Forelimb muscle (tissue), 1 donor: ENCODE measurements at regions not wholly inside any gene's neighbourhood (a gene's known extent, or its start where the extent isn't known, plus 50 kb on each side); places are given as distances from the start of the nearest gene placed in this dataset.

Experiments used
- DNase-seq: peaks from one replicate; pipeline ENCODE4 v3.0.0-alpha.2; 2013; ENCODE audit warnings: low read depth

DNA sequence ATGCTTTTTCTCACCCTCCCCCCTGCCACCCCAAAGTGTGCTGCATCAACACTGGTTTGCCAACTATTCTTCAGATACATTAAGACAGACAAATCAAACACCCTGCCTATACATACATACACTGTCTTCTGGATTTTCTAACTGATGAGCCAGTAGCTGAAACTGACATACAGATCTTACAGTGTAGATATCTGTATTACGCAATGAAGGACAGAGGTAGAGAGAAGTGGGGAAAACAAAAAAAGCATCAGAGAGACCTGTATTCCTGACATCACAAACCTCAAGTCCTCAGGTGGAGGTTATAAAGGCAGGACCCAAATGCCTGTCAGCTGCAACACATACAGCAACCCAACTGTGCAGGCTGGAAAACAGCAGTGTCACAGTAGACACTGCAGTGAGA lies 535.4 kb downstream of the HACE1 start:
- DNase-seq: no peak

DNA sequence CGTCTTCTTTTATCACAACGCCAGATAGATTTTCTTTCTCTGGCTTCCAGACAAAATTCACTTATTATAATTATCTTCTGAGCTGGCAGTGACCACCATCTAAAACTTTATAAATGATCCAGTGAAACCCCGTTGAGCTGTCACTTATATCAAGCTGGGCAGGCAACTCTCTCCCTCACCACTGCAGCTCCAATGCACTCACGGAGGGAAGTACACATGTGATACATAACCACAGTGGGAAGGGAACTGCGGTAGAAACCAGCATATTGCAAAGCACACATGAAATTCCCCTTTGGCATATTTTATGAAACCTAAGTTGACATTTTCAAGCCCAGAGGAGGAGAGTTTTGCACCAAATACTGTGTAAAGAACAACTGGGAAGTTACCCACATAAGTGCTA lies 536.9 kb downstream of the HACE1 start:
- DNase-seq: no peak

DNA sequence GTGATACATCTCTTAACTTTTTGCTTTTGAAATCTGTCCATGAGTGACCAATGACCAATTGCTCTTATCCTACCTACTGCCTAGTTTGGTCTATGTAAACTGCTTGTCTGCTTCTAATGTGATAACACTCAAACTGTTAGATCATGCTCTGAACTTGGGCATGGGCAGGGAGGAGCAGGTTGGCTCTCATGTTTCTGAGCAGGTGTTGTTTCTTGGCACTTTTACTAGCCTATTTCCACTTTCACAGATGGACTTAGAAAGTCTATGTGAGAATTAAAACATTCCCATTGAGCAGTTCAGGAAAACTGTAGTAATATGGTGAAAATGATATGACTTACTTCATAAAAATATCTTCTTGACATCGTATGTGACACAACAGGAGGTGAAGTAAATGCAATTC lies 538.4 kb downstream of the HACE1 start:
- no peak for DNase-seq

GRCh38 chr6:104320896-104321295 lies 538.8 kb downstream of the HACE1 start:
- DNase-seq: no peak

DNA sequence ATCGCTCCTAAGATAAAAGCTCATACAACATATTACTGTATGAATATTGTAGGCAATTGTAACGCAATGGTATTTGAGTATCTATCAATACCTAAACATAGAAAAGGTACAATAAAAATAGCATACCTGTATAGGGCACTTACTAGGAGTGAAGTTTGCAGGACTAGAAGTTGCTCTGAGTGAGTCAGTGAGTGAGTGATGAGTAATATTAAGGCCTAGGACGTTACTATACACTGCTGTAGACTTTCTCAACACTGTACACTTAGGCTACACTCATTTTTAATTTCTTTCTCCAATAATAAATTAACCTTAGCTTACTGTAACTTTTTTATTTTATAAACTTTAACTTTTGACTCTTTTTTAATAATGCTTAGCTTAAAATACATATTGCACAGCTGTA lies 546.9 kb downstream of the HACE1 start:
- no peak for DNase-seq

DNA sequence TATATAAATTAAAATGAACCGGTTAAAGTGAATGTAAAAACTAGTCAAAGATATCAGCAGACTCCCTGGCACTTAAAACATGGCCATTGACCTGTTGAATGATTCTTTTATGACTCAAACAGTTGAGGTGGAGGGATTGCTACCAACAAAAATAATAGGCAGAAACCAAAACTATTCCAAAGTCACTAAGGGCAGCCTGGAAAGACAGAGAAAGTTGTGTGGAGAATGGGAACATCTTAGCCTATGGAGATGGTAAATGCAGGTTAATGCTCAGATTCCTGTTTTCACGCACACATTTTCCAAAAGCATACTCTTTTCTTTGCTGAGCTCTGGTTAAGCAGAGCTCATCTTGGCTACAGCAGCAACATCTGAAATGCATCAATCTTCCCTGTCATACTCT lies 553.5 kb downstream of the HACE1 start:
- no peak for DNase-seq

- no peak for DNase-seq
Measured at GRCh38 chr6:104305206-104305605, 554.5 kb downstream of the HACE1 start.

DNA sequence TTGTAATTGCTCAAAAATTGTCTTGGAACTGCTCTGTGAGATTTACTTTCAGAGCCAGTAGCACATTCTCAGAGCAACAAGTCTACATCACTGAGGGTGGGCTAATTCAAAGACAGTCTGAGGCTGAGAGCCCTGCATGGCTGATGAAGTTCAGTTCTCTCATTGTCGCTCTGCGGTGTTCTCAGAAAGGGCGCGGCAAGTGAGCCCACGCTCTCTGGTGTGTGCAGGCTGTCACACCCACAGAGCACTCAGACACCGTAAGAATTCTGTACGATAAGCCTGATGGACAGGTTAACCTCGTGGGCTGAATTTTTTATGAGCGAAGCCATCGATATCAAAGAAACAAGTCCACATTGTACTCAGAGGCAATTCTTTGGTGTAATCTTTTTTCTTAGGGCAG lies 557.8 kb downstream of the HACE1 start:
- DNase-seq: no peak

DNA sequence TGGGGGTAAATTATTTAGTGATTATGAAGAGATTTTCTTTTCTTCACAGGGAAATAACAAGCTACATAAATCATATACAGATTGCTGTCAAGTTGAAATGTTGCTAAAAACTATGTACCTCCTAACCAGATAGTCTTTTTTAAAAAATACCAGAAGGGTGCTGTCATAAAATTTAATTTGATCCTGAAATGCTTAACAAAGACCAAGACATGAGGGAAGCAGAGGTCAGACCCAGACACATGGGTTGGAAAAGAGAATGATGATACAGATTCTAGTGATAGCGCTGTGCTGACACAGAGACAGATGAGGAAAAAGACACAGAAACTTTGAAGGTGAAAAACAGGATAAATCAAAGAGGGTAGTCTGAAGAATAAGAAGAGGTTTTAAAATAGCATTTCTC lies 573.1 kb downstream of the HACE1 start:
- no peak for DNase-seq

GRCh38 chr6:104284872-104285271 lies 574.8 kb downstream of the HACE1 start:
- no peak for DNase-seq

DNA sequence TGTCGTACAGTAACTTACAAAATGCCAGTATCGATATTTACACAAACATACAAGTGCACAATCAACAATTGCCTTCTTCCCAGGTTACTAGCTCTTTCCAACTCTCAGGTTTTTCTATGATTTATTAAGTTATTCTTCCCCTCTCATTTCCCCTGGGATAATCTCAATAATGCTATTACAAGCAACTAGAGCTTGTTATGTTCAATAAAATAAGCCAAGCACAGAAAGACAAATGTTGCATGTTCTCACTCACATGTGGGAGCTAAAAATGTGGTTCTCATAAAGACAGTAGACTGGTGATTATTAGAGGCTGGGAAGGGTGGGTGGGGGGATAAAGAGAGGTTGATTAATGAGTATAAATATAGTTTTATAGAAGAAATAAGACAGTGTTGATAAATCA lies 577.1 kb downstream of the HACE1 start:
- no peak for DNase-seq

DNA sequence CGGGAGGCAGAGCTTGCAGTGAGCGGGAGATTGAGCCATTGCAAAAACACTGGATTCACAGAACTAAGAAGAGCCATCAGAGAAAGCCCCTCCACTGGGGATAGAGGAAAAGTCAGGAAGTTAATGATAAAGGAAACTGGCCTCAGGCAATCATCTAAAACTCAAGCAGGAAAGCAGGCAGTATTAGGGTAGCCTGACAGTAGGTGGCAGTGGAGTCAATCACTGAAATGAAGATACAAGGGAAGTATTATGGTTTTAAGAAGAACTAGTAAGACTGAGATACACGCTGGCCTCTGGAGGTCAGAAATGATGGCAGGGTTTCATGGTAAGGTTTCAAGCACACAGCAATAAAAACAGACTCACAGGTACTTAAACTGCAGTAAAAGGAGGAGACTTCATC lies 578.3 kb downstream of the HACE1 start:
- DNase-seq: no peak

GRCh38 chr6:104268389-104268788 lies 591.3 kb downstream of the HACE1 start:
- DNase-seq: no peak

DNA sequence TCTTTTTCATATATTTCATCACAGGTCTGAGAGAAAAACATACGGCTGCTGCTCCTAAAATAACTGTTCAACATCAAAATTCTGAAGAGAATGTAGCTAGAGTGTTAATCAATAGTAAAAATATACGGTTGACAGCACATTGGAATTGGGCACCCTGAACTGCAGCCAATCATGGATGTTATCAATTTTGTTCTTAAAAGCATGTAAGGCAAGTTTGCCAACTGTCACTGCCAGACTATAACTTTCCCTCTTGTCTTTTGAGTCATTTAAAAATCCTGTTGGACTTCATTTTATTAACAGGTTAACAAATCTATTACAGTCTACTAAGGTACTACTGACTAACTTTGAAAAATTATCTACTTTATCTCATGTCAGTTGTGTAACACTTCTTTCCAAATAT lies 592.8 kb downstream of the HACE1 start:
- DNase-seq: no peak

- DNase-seq: no peak
Measured at GRCh38 chr6:104256646-104257045, 603.1 kb downstream of the HACE1 start.

- DNase-seq: no peak
Measured at GRCh38 chr6:104253236-104253635, 606.5 kb downstream of the HACE1 start.

GRCh38 chr6:104252276-104252675 lies 607.4 kb downstream of the HACE1 start:
- no peak for DNase-seq

DNA sequence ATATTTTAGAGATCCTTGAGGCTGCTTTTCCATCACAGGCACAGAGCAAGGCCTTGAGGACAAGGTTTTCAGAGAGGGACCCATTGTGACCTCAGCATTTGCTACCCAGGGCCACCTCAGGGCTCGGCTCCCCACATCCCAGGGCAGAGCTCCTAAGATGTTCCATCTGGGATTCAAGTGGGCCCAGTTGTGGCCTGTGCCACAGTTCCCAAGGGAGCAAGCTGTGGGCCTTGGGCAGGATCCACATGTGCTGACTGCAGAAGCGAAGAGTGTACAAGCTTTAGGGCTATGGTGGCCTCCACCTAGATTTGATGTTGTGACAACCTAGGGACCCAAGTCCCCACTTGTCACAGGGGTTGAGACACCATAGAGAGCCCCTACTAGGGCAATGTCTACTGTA lies 608.1 kb downstream of the HACE1 start:
- no peak for DNase-seq

DNA sequence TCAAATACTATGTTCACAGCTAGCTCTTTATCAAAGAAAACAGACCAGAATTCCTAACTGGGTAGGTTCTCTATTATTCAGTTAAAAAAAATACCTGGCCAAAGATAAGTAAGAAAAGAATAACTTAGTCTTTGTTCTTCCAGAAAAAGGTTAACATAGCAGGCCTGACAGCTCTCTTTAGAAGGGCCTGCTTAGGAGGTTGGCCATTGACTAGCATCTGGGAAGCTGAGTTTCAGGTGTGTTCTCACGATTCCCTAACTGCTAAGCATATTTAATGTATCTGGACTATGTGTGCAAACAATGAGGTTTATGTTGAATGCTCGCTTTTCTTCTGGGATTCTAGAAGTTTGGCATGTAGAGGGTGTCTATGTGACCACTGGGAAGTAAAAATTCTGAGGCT lies 618.9 kb downstream of the HACE1 start:
- DNase-seq: no peak

- DNase-seq: no peak
Measured at GRCh38 chr6:104239971-104240370, 619.7 kb downstream of the HACE1 start.

DNA sequence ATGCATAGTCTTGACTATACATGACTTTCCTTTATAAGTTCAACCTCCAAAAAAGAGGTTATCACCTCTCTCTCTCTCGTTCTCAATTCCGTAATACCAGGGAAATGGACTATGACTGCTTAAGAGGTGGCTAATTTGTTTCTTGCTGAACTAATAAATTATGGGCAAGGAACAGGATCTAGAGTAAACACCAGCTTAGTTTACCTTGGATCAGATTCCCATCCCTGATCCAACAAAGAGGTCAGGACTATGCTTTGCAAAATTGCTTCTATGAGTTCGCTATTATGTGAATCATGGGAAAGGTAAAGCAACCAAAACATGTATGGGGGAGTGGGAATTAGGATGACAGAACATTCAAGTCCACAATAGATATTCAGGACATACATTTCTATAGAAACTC lies 630.7 kb downstream of the HACE1 start:
- DNase-seq: no peak

GRCh38 chr6:104227508-104227907 lies 632.2 kb downstream of the HACE1 start:
- no peak for DNase-seq

DNA sequence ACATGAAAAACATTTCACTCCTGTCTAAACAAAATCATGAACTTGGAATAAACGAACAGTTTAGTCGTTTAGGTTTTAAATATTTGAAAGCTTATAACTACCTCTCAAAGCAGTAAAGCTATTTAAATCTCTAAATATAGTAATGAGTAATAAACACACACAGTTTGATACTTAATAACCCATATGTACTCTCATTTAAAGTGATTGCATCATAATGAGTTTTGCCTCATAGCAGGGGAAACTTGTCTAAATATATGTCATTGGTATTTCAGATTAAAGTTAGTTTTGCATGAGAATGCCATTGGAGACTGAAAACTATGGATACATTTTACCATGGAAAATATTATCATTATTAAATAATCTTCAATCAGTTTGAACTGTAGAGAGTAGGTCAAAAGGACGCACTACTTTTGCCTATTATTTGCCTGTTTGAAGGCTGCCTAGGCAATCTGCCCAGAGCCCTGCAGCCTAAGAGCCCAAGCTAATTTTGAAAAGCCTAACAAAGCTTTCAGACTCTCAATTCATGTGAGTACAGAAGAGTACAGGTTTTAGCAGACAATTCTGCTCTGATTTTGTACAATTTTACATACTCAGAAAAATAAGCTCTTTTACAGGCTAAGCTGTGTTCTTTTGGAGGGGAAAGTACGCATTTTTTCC lies 632.8 kb downstream of the HACE1 start:
- no peak for DNase-seq

DNA sequence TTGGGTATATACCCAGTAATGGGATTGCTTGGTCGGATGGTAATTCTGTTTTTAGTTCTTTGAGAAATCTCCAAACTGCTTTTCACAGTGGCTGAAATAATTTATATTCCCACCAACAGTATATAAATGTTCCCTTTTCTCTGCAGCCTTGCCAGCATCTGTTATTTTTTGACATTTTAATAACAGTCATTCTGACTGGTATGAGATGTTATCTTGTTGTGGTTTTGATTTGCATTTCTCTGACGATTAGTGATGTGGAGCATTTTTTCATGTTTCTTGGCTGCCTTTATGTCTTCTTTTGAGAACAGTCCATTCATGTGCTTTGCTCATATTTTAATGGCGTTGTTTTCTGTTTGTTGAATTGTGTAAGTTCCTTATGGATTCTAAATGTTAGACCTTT lies 641.6 kb downstream of the HACE1 start:
- DNase-seq: no peak

DNA sequence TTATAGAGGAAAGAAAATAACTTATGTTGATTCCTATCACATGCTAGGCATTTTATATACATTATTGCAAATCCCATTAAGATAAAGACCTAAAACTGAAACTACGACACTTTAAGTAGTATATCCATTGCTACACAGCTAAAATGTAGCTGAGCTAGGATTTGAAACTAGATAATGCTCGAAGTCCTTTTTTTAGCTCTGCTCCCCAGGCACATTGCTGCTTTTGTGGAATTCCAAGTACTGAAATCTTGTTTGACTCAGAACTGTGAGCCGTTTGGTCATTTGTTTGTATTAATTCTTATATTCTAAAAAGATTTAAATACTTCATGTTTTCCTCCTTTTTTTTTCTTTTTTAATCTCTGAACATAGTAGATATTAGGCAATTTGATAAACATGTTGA lies 644.8 kb downstream of the HACE1 start:
- DNase-seq: no peak
